CD1c-positive myeloid dendritic cell (primary cell): ENCODE measurements at regions not wholly inside any gene's neighbourhood (a gene's known extent, or its start where the extent isn't known, plus 50 kb on each side); places are given as distances from the start of the nearest gene placed in this dataset.

Source experiments
- DNase-seq: peaks from one replicate; pipeline ENCODE4 v3.0.0-alpha.2; 2016; ENCODE audit errors: extremely low spot score

GRCh38 chr10:131846240-131847101 lies 54.3 kb upstream of the PPP2R2D start:
- DNase-seq = no peak

GRCh38 chr10:131847241-131847783 lies 53.5 kb upstream of the PPP2R2D start:
- DNase-seq = no peak

- DNase-seq = no peak
Observed at GRCh38 chr10:131848296-131848695, 52.5 kb upstream of the PPP2R2D start.

GRCh38 chr10:131848741-131849590 lies 51.8 kb upstream of the PPP2R2D start:
- no peak for DNase-seq

GRCh38 chr10:131849591-131850382 lies 51.0 kb upstream of the PPP2R2D start:
- no peak for DNase-seq

- DNase-seq = peak; percentile 4
Observed at GRCh38 chr10:131850383-131850870, 50.4 kb upstream of the PPP2R2D start.
